ENCODE measurements at regions not wholly inside any gene's neighbourhood (a gene's known extent, or its start where the extent isn't known, plus 50 kb on each side); places are given as distances from the start of the nearest gene placed in this dataset.

DNA sequence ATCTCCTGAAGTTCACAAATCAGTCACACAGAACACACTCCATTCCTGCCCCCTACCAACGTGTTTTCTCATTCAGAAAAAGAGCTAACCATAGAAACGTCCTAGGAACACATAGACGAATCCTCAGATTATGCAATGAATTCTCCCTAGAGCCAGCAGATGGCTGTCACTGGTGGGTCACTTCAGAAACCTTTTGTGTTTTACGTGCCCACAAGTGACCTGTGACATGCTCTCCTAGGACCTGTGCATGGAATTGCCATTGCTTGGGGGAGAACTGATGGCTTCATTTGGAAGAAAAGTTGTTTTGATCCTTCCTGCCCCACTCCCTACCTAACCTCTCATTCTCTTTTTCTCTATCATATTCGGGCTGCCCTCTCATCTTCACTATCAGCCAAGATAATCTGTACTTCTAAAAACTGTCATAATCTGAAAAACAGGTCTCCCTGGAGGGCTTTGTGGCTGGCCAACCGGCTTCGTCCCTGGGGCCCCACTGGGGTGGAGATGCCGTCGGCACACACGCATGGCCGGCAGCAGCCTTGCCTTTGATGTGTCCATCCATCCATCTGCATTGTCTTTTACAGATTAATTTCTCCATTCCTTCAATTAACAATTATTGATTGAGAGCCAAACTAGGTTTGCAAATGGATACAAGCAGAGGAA lies 144.1 kb upstream of the SERP2 start:
- H3K27ac ChIP-seq: no peak overlapping the region
- H3K27me3 ChIP-seq: no peaks in the 10 kb centered on the region
- H3K36me3 ChIP-seq: no peaks in the 10 kb centered on the region
- no peak overlapping the region for H3K4me3 ChIP-seq (ENCODE audit: low read depth in 1 of 2, low read length in 1 of 2)
- TF ChIP-seq, protein P1, sequence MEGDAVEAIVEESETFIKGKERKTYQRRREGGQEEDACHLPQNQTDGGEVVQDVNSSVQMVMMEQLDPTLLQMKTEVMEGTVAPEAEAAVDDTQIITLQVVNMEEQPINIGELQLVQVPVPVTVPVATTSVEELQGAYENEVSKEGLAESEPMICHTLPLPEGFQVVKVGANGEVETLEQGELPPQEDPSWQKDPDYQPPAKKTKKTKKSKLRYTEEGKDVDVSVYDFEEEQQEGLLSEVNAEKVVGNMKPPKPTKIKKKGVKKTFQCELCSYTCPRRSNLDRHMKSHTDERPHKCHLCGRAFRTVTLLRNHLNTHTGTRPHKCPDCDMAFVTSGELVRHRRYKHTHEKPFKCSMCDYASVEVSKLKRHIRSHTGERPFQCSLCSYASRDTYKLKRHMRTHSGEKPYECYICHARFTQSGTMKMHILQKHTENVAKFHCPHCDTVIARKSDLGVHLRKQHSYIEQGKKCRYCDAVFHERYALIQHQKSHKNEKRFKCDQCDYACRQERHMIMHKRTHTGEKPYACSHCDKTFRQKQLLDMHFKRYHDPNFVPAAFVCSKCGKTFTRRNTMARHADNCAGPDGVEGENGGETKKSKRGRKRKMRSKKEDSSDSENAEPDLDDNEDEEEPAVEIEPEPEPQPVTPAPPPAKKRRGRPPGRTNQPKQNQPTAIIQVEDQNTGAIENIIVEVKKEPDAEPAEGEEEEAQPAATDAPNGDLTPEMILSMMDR (IDR thresholded peaks at IDR 0.05): no peak
- no peaks in the 10 kb centered on the region for H3K4me1 ChIP-seq (ENCODE audit: control insufficient read depth in 1 of 2, insufficient read depth in 1 of 2, low read depth in 1 of 2, low read length in 1 of 2)
- H3K9me3 ChIP-seq: no peaks in the 10 kb centered on the region

DNA sequence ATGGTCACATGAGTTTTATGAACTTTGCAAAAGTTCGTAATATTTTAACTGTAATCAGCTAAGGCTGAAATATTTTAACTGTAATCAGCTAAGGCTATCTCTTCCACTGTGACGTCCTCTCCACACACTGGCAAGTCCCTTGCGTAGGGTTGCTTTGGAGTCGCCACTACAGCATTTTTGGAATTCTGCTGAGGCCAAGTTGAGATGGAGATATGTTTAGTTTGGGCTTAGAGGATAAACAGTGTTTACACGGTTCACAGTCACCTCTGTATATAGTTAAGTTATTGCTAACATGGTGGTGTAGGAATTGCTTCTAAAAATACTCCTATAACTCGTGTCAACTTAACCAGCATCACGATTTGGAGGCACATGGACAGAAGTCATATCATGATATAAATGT lies 143.6 kb upstream of the SERP2 start:
- Histone ChIP-seq H3K36me3 (no peaks in the 10 kb centered on the region), H3K27me3 (peaks cover 6% of the 10 kb centered on the region), H3K9me3 (no peaks in the 10 kb centered on the region), H3K27ac (no peak overlapping the region), H3K4me3 (ENCODE audit: low read depth in 1 of 2, low read length in 1 of 2) (no peak overlapping the region), H3K4me1 (ENCODE audit: control insufficient read depth in 1 of 2, insufficient read depth in 1 of 2, low read depth in 1 of 2, low read length in 1 of 2) (no peaks in the 10 kb centered on the region)
- TF ChIP-seq, protein P1 (IDR thresholded peaks at IDR 0.05): no peak

DNA sequence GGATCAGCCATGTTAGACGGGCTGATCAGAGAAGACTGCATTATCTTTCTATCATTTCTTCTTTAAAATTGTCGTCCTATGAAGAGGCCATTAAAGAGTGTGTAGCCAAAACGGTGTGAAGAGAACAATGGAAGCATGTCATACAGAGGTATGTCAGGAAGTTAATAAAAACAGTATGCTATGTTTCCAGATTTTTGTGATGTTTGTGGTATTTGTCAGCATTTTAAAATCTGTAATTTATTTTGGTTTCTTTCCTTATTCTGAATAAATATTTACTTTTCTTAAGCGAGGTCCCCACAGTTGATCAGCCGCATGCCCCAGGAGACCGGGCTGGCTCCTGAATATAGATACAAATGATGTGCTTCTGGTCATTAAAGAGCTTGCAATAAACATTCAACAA lies 142.9 kb upstream of the SERP2 start:
- H3K4me3 ChIP-seq (ENCODE audit: low read depth in 1 of 2, low read length in 1 of 2): no peak overlapping the region
- H3K9me3 ChIP-seq: no peaks in the 10 kb centered on the region
- H3K27me3 ChIP-seq: peaks cover 7% of the 10 kb centered on the region
- H3K36me3 ChIP-seq: no peaks in the 10 kb centered on the region
- TF ChIP-seq, protein P1 (IDR thresholded peaks at IDR 0.05): no peak
- no peak overlapping the region for H3K27ac ChIP-seq
- no peaks in the 10 kb centered on the region for H3K4me1 ChIP-seq (ENCODE audit: control insufficient read depth in 1 of 2, insufficient read depth in 1 of 2, low read depth in 1 of 2, low read length in 1 of 2)

DNA sequence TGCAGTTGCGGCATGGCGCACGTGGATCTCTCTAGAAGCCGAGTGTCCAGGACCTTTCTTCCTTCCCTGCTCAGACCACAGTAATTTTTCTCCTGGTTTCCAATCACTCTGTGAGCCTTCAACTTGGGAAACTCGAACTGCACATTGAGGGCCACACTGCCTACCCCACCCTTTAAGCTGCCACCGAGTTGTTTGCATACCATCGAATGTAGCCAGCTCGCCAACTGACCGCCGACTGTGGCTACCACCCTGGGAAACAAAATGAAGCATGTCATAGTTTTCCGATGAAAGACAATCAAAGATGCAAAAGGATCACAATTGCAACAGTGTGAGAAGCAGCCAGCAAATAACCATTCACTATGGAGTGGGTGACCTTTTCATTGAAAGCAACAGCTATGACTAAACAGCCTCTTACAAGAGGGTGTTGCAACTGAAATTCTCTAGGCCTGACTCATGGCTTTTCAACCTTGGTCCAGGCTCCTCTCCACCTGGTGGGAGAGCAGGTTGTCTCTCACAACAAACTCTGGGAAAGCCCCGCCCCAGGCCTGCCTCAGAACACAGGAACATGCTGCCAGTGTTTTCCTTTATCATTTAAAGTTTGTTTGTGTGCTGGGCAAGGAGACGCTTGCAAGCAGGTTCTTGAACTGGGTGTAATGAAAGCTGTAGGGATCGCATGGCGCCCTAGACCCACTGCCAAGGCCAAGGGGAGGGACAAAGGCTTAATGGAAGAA lies 141.7 kb upstream of the SERP2 start:
- H3K36me3 ChIP-seq: no peaks in the 10 kb centered on the region
- H3K9me3 ChIP-seq: no peaks in the 10 kb centered on the region
- H3K4me1 ChIP-seq (ENCODE audit: control insufficient read depth in 1 of 2, insufficient read depth in 1 of 2, low read depth in 1 of 2, low read length in 1 of 2): no peaks in the 10 kb centered on the region
- H3K4me3 ChIP-seq (ENCODE audit: low read depth in 1 of 2, low read length in 1 of 2): no peak overlapping the region
- TF ChIP-seq, protein P1 (IDR thresholded peaks at IDR 0.05): no peak
- H3K27ac ChIP-seq: no peak overlapping the region
- peaks cover 7% of the 10 kb centered on the region for H3K27me3 ChIP-seq

DNA sequence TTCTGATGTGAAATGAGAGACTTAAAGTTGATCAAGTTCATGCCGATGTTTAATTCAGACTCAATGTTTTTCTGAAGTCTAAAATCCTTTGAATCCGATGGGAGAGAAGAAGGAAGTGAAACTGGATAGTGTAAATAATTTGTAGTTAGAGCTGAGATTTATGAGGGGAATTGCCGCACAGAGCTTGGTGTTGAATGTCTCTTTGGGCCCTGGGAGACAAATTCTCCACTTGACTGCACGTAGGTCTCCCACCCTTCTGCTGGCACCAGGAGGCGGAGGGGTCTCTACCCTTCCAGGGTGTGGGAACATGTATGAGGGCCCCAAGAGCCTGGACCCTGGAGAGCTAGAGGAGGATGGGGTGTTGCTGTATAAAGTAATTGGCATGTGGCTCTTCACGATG lies 140.8 kb upstream of the SERP2 start:
- Histone ChIP-seq H3K36me3 (no peaks in the 10 kb centered on the region), H3K27ac (no peak overlapping the region), H3K27me3 (peaks cover 14% of the 10 kb centered on the region), H3K9me3 (no peaks in the 10 kb centered on the region), H3K4me3 (ENCODE audit: low read depth in 1 of 2, low read length in 1 of 2) (no peak overlapping the region), H3K4me1 (ENCODE audit: control insufficient read depth in 1 of 2, insufficient read depth in 1 of 2, low read depth in 1 of 2, low read length in 1 of 2) (no peaks in the 10 kb centered on the region)
- TF ChIP-seq, protein P1 (IDR thresholded peaks at IDR 0.05): no peak

Data from neutrophil (primary cell).